ENCODE measurements at regions not wholly inside any gene's neighbourhood (a gene's known extent, or its start where the extent isn't known, plus 50 kb on each side); places are given as distances from the start of the nearest gene placed in this dataset.

DNA sequence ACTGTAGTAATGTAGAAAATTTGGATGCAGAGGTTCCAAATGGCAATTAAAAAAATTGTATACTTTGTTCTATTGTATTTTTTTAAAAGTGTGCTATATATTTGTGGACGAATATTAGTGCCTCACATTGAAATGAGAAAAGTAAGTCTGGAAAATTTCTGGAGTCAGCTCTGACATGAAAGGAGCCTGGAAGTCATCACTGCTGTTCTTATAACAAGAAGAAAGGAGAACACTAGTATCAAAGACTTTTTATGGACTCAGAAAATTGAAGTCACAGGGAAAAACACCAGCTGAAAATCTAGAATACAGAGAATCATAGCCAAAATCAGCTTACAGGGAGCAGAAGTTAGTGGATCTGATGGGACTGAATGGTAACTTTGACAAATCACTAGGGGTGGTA, 1450.7 kb upstream of the SPRY2 start:
- Histone ChIP-seq H3K27ac (ENCODE audit: insufficient read depth, low read depth, low read length) (no peak overlapping the region), H3K79me2 (ENCODE audit: control insufficient read depth, insufficient read depth, low read length) (no peaks in the 10 kb centered on the region), H3K27me3 (ENCODE audit: control insufficient read depth in 2 of 2, insufficient read depth in 2 of 2, low read length in 2 of 2) (no peaks in the 10 kb centered on the region), H3K4me1 (ENCODE audit: control insufficient read depth, extremely low read depth, insufficient read depth, low read length) (no peaks in the 10 kb centered on the region), H3K36me3 (ENCODE audit: control insufficient read depth in 2 of 2, extremely low read depth in 1 of 2, insufficient read depth in 2 of 2, low read length in 2 of 2) (no peaks in the 10 kb centered on the region), H3K4me2 (ENCODE audit: insufficient read depth, low read length) (no peak overlapping the region), H3K4me3 (replicated peaks in 1 of 3; ENCODE audit: insufficient read depth in 1 of 3, low read depth in 1 of 3, low read length in 3 of 3) (no peak overlapping the region), H3K9me1 (replicated peaks; ENCODE audit: control insufficient read depth, extremely low read depth, insufficient read depth, low read length) (no peaks in the 10 kb centered on the region), H2AFZ (ENCODE audit: low read depth, low read length) (no peak overlapping the region), H4K20me1 (replicated peaks; ENCODE audit: control insufficient read depth, extremely low read depth, insufficient read depth, low read length) (no peaks in the 10 kb centered on the region), H3K9ac (replicated peaks; ENCODE audit: extremely low read depth, insufficient read depth, low read length) (no peak overlapping the region), H3K9me3 (replicated peaks; ENCODE audit: control insufficient read depth, insufficient read depth, low read length) (no peaks in the 10 kb centered on the region)
- POLR2A ChIA-PET = no interaction called here
- intact Hi-C loops (cut with micrococcal nuclease) = no loop called here
- no peak for DNase-seq (ENCODE audit: low read depth, low spot score)
- no peak for TF ChIP-seq MAX (IDR thresholded peaks at IDR 0.05; ENCODE audit: insufficient read depth, insufficient read length)
- TF ChIP-seq MYC (IDR thresholded peaks at IDR 0.05; ENCODE audit: low read depth, low read length) = no peak
- TF ChIP-seq POLR2A (IDR thresholded peaks at IDR 0.05; ENCODE audit: low read depth, low read length) = no peak
- no TSS peak for BruUV-seq (replicated peaks)
- FAIRE-seq = no peak
- dilution Hi-C loops (cut with MboI; ENCODE audit: extremely low pct_ligation_motif_present, low sequenced_read_pairs) = no loop called here
- CTCF ChIA-PET = no interaction called here

DNA sequence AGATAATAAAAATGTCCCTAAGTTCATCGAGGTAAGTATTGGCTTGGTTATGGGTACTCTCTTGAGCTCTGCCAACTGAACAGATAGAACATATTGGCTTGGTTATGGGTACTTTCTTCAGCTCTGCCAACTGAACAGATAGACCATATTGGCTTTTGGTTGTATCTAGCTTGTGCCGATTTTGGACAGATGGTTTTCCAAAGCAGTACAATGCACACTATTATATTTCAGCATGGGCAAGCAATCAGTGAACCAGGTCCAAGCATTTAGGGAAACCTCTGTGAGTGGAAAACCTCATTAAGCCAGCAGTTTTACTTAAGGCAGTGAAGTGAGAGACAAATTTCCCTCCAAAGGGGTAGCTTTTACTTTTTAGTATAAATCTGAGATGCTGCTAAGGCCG, 1440.5 kb upstream of the SPRY2 start:
- Histone ChIP-seq H3K36me3 (ENCODE audit: control insufficient read depth in 2 of 2, extremely low read depth in 1 of 2, insufficient read depth in 2 of 2, low read length in 2 of 2) (no peaks in the 10 kb centered on the region), H4K20me1 (replicated peaks; ENCODE audit: control insufficient read depth, extremely low read depth, insufficient read depth, low read length) (no peaks in the 10 kb centered on the region)

More for the DNA sequence above, 1440.5 kb upstream of the SPRY2 start:
- intact Hi-C loops (cut with micrococcal nuclease) = no loop called here
- peaks cover 2% of the 10 kb centered on the region for H3K9me3 ChIP-seq (replicated peaks; ENCODE audit: control insufficient read depth, insufficient read depth, low read length)
- ChIA-PET CTCF (no interaction called here), POLR2A (no interaction called here)
- no peak overlapping the region for H3K9ac ChIP-seq (replicated peaks; ENCODE audit: extremely low read depth, insufficient read depth, low read length)
- no peak for FAIRE-seq
- H3K79me2 ChIP-seq (ENCODE audit: control insufficient read depth, insufficient read depth, low read length) = no peaks in the 10 kb centered on the region
- BruUV-seq (replicated peaks) = no TSS peak
- H3K4me1 ChIP-seq (ENCODE audit: control insufficient read depth, extremely low read depth, insufficient read depth, low read length) = no peaks in the 10 kb centered on the region
- no peak for TF ChIP-seq POLR2A (IDR thresholded peaks at IDR 0.05; ENCODE audit: low read depth, low read length)
- TF ChIP-seq CTCF (IDR thresholded peaks at IDR 0.05; ENCODE audit: extremely low read depth in 1 of 2, insufficient read depth in 1 of 2, low read depth in 1 of 2, low read length in 2 of 2) = no peak
- TF ChIP-seq GATA2 (IDR thresholded peaks at IDR 0.05; ENCODE audit: insufficient read depth, insufficient read length, low read depth, low read length) = no peak
- TF ChIP-seq POLR2AphosphoS5 (IDR thresholded peaks at IDR 0.05; ENCODE audit: insufficient read depth, low read depth, low read length) = no peak
- no peak for TF ChIP-seq MYC (IDR thresholded peaks at IDR 0.05; ENCODE audit: low read depth, low read length)
- TF ChIP-seq MAX (IDR thresholded peaks at IDR 0.05; ENCODE audit: insufficient read depth, insufficient read length) = no peak
- TF ChIP-seq FOS (IDR thresholded peaks at IDR 0.05; ENCODE audit: borderline replicate concordance, insufficient read depth, low read length) = no peak
- no peak for TF ChIP-seq JUN (IDR thresholded peaks at IDR 0.05; ENCODE audit: borderline replicate concordance, insufficient read depth, insufficient read length, low read depth)
- TF ChIP-seq EZH2 (IDR thresholded peaks at IDR 0.05; ENCODE audit: borderline replicate concordance, low read depth, low read length, severe bottlenecking) = no peak
- H2AFZ ChIP-seq (ENCODE audit: low read depth, low read length) = no peak overlapping the region
- H3K27ac ChIP-seq (ENCODE audit: insufficient read depth, low read depth, low read length) = no peak overlapping the region
- dilution Hi-C loops (cut with MboI; ENCODE audit: extremely low pct_ligation_motif_present, low sequenced_read_pairs) = no loop called here
- no peak overlapping the region for H3K4me3 ChIP-seq (replicated peaks in 1 of 3; ENCODE audit: insufficient read depth in 1 of 3, low read depth in 1 of 3, low read length in 3 of 3)
- no peaks in the 10 kb centered on the region for H3K9me1 ChIP-seq (replicated peaks; ENCODE audit: control insufficient read depth, extremely low read depth, insufficient read depth, low read length)
- H3K4me2 ChIP-seq (ENCODE audit: insufficient read depth, low read length) = no peak overlapping the region
- DNase-seq (ENCODE audit: low read depth, low spot score) = no peak
- H3K27me3 ChIP-seq (ENCODE audit: control insufficient read depth in 2 of 2, insufficient read depth in 2 of 2, low read length in 2 of 2) = no peaks in the 10 kb centered on the region

All from endothelial cell of umbilical vein (primary cell).